ENCODE measurements at regions not wholly inside any gene's neighbourhood (a gene's known extent, or its start where the extent isn't known, plus 50 kb on each side); places are given as distances from the start of the nearest gene placed in this dataset.

- no peak for ATAC-seq (replicated peaks in 1 of 4)
- no peaks in the 10 kb centered on the region for H3K4me1 Mint-ChIP-seq
- peaks cover 7 to 16% of the 10 kb centered on the region in 2 donors for H3K27me3 Mint-ChIP-seq
Observed at GRCh38 chr1:170318736-170319135, 173.0 kb downstream of the NTMT2 start.

GRCh38 chr1:170321113-170321512 lies 175.4 kb downstream of the NTMT2 start:
- H3K4me3 Mint-ChIP-seq: no peak overlapping the region
- H3K9me3 Mint-ChIP-seq: peaks cover 0 to 5% (median 0%) of the 10 kb centered on the region in 3 donors
- ChIA-PET CTCF (interaction anchor here in 1 of 2 donors (0.8 kb wide), 1 partner anchor 992 kb away, joined by 3 read pairs; no protein-coding TSS in a partner anchor), POLR2A (interaction anchor here in 1 of 2 donors (0.7 kb wide), 1 partner anchor 725 kb away, joined by 3 read pairs; no protein-coding TSS in a partner anchor)
- DNase-seq (no peak), ATAC-seq (replicated peaks in 1 of 4) (no peak)
- H3K27me3 ChIP-seq (replicated peaks in 1 of 2; ENCODE audit: control insufficient read depth in 2 of 2, extremely low read depth in 1 of 2, insufficient read depth in 2 of 2, low read length in 1 of 2): peaks cover 0 to 2% of the 10 kb centered on the region in 2 experiments
- no peak overlapping the region for H3K4me3 ChIP-seq (ENCODE audit: control insufficient read depth in 1 of 2, extremely low read depth in 1 of 2, low read length in 1 of 2)
- peaks cover 4 to 10% of the 10 kb centered on the region in 2 donors for H3K27me3 Mint-ChIP-seq
- H3K9me3 ChIP-seq: no peaks in the 10 kb centered on the region
- no peaks in the 10 kb centered on the region for H3K4me1 ChIP-seq (ENCODE audit: control insufficient read depth in 1 of 2, extremely low read depth in 1 of 2, insufficient read depth in 2 of 2, low read length in 2 of 2)
- H3K36me3 ChIP-seq (ENCODE audit: control insufficient read depth in 2 of 2, extremely low read depth in 1 of 2, insufficient read depth in 1 of 2, low read length in 1 of 2): no peaks in the 10 kb centered on the region
- H3K4me1 Mint-ChIP-seq: no peaks in the 10 kb centered on the region
- WGBS (ENCODE audit: insufficient coverage): 100% methylated on average over 2 of the region's 6 CpGs
- no peak overlapping the region for H3K27ac Mint-ChIP-seq
- H3K27ac ChIP-seq (ENCODE audit: low read length): no peak overlapping the region
- no peaks in the 10 kb centered on the region for H3K36me3 Mint-ChIP-seq

More at GRCh38 chr1:170318736-170319135, 173.0 kb downstream of the NTMT2 start:
- Mint-ChIP-seq H3K27ac (no peak overlapping the region), H3K36me3 (no peaks in the 10 kb centered on the region), H3K9me3 (peaks cover 0 to 4% (median 0%) of the 10 kb centered on the region in 3 donors), H3K4me3 (no peak overlapping the region)
- Histone ChIP-seq H3K4me3 (ENCODE audit: control insufficient read depth in 1 of 2, extremely low read depth in 1 of 2, low read length in 1 of 2) (no peak overlapping the region), H3K36me3 (ENCODE audit: control insufficient read depth in 2 of 2, extremely low read depth in 1 of 2, insufficient read depth in 1 of 2, low read length in 1 of 2) (no peaks in the 10 kb centered on the region), H3K9me3 (no peaks in the 10 kb centered on the region), H3K27me3 (replicated peaks in 1 of 2; ENCODE audit: control insufficient read depth in 2 of 2, extremely low read depth in 1 of 2, insufficient read depth in 2 of 2, low read length in 1 of 2) (peaks cover 0 to 2% of the 10 kb centered on the region in 2 experiments), H3K27ac (ENCODE audit: low read length) (no peak overlapping the region), H3K4me1 (ENCODE audit: control insufficient read depth in 1 of 2, extremely low read depth in 1 of 2, insufficient read depth in 2 of 2, low read length in 2 of 2) (no peaks in the 10 kb centered on the region)
- ChIA-PET CTCF (no interaction called here), POLR2A (no interaction called here)
- DNase-seq: no peak

GRCh38 chr1:170326186-170326585 lies 180.4 kb downstream of the NTMT2 start:
- 100% methylated on average over 1 of the region's 1 CpG for WGBS (ENCODE audit: insufficient coverage)

DNA sequence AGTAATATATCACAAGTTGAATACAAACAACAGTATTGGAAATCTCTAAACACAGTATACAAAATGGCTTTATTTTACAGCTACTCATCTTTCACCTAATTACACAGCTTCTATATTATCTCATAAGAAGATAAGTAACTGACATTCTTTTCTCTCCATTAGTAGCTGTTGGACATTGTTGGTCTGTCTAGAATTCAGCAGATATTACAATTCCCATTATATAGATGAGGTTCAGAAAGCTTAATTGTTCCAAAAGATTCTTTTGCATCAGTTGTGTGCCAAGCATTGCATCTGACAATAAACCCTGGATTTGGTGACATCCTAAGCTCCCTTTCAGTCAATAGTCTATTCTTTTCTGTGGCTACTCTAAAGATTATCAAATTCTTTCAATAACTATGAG lies 187.0 kb downstream of the NTMT2 start:
- H3K36me3 Mint-ChIP-seq: no peaks in the 10 kb centered on the region
- H3K27ac Mint-ChIP-seq: no peak overlapping the region
- Histone ChIP-seq H3K4me1 (ENCODE audit: control insufficient read depth in 1 of 2, extremely low read depth in 1 of 2, insufficient read depth in 2 of 2, low read length in 2 of 2) (no peaks in the 10 kb centered on the region), H3K36me3 (ENCODE audit: control insufficient read depth in 2 of 2, extremely low read depth in 1 of 2, insufficient read depth in 1 of 2, low read length in 1 of 2) (no peaks in the 10 kb centered on the region), H3K9me3 (no peaks in the 10 kb centered on the region), H3K27me3 (replicated peaks in 1 of 2; ENCODE audit: control insufficient read depth in 2 of 2, extremely low read depth in 1 of 2, insufficient read depth in 2 of 2, low read length in 1 of 2) (no peaks in the 10 kb centered on the region), H3K4me3 (ENCODE audit: control insufficient read depth in 1 of 2, extremely low read depth in 1 of 2, low read length in 1 of 2) (no peak overlapping the region), H3K27ac (ENCODE audit: low read length) (no peak overlapping the region)
- no peak overlapping the region for H3K4me3 Mint-ChIP-seq
- peaks cover 0 to 5% (median 0%) of the 10 kb centered on the region in 3 donors for H3K9me3 Mint-ChIP-seq
- H3K4me1 Mint-ChIP-seq: no peaks in the 10 kb centered on the region
- no peak for DNase-seq
- POLR2A ChIA-PET: no interaction called here
- peaks cover 4 to 24% of the 10 kb centered on the region in 2 donors for H3K27me3 Mint-ChIP-seq
- ATAC-seq (replicated peaks in 1 of 4): no peak
- CTCF ChIA-PET: no interaction called here

More at GRCh38 chr1:170326186-170326585, 180.4 kb downstream of the NTMT2 start:
- H3K4me3 ChIP-seq (ENCODE audit: control insufficient read depth in 1 of 2, extremely low read depth in 1 of 2, low read length in 1 of 2): no peak overlapping the region
- Mint-ChIP-seq H3K27ac (no peak overlapping the region), H3K9me3 (peaks cover 0 to 5% (median 0%) of the 10 kb centered on the region in 3 donors), H3K36me3 (no peaks in the 10 kb centered on the region), H3K4me3 (no peak overlapping the region), H3K27me3 (peaks cover 4 to 18% of the 10 kb centered on the region in 2 donors), H3K4me1 (no peaks in the 10 kb centered on the region)
- POLR2A ChIA-PET: no interaction called here
- no peaks in the 10 kb centered on the region for H3K27me3 ChIP-seq (replicated peaks in 1 of 2; ENCODE audit: control insufficient read depth in 2 of 2, extremely low read depth in 1 of 2, insufficient read depth in 2 of 2, low read length in 1 of 2)
- CTCF ChIA-PET: no interaction called here
- H3K9me3 ChIP-seq: no peaks in the 10 kb centered on the region
- ATAC-seq (replicated peaks in 1 of 4): no peak
- H3K4me1 ChIP-seq (ENCODE audit: control insufficient read depth in 1 of 2, extremely low read depth in 1 of 2, insufficient read depth in 2 of 2, low read length in 2 of 2): no peaks in the 10 kb centered on the region
- no peak for DNase-seq
- no peak overlapping the region for H3K27ac ChIP-seq (ENCODE audit: low read length)
- H3K36me3 ChIP-seq (ENCODE audit: control insufficient read depth in 2 of 2, extremely low read depth in 1 of 2, insufficient read depth in 1 of 2, low read length in 1 of 2): no peaks in the 10 kb centered on the region

- Mint-ChIP-seq H3K36me3 (no peaks in the 10 kb centered on the region), H3K27me3 (peaks cover 3 to 24% of the 10 kb centered on the region in 2 donors), H3K4me1 (no peaks in the 10 kb centered on the region), H3K27ac (no peak overlapping the region), H3K4me3 (no peak overlapping the region), H3K9me3 (peaks cover 0 to 5% (median 0%) of the 10 kb centered on the region in 3 donors)
- CTCF ChIA-PET: no interaction called here
- no peaks in the 10 kb centered on the region for H3K4me1 ChIP-seq (ENCODE audit: control insufficient read depth in 1 of 2, extremely low read depth in 1 of 2, insufficient read depth in 2 of 2, low read length in 2 of 2)
- DNase-seq (no peak), ATAC-seq (replicated peaks in 1 of 4) (no peak)
- H3K27me3 ChIP-seq (replicated peaks in 1 of 2; ENCODE audit: control insufficient read depth in 2 of 2, extremely low read depth in 1 of 2, insufficient read depth in 2 of 2, low read length in 1 of 2): no peaks in the 10 kb centered on the region
- H3K27ac ChIP-seq (ENCODE audit: low read length): no peak overlapping the region
- no peak overlapping the region for H3K4me3 ChIP-seq (ENCODE audit: control insufficient read depth in 1 of 2, extremely low read depth in 1 of 2, low read length in 1 of 2)
- H3K9me3 ChIP-seq: no peaks in the 10 kb centered on the region
- H3K36me3 ChIP-seq (ENCODE audit: control insufficient read depth in 2 of 2, extremely low read depth in 1 of 2, insufficient read depth in 1 of 2, low read length in 1 of 2): no peaks in the 10 kb centered on the region
- POLR2A ChIA-PET: no interaction called here
- 57% methylated on average over 1 of the region's 6 CpGs for WGBS (ENCODE audit: insufficient coverage)
Observed at GRCh38 chr1:170337413-170337994, 191.7 kb downstream of the NTMT2 start.

DNA sequence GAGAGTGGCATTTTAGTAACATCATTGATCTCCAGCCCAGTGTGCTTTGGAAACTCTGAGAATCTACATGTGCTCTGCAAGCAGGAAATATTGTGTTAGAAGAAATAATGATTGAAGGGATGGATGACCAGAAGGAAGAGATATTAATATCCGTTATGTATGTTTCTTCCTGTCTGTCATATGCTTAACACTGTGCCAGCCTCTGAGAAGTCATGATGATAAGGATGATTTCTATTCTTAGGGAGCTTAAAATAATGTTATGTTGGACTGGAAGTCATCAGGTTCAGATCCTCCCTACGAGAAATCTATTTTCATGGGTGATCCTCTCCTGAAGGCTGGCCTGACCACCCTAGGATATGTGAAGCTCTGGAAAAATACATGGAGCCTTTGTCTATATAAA lies 192.4 kb upstream of the GORAB start:
- Histone ChIP-seq H3K27me3 (replicated peaks in 1 of 2; ENCODE audit: control insufficient read depth in 2 of 2, extremely low read depth in 1 of 2, insufficient read depth in 2 of 2, low read length in 1 of 2) (no peaks in the 10 kb centered on the region), H3K27ac (ENCODE audit: low read length) (no peak overlapping the region), H3K36me3 (ENCODE audit: control insufficient read depth in 2 of 2, extremely low read depth in 1 of 2, insufficient read depth in 1 of 2, low read length in 1 of 2) (no peaks in the 10 kb centered on the region), H3K9me3 (no peaks in the 10 kb centered on the region), H3K4me1 (ENCODE audit: control insufficient read depth in 1 of 2, extremely low read depth in 1 of 2, insufficient read depth in 2 of 2, low read length in 2 of 2) (no peaks in the 10 kb centered on the region), H3K4me3 (ENCODE audit: control insufficient read depth in 1 of 2, extremely low read depth in 1 of 2, low read length in 1 of 2) (no peak overlapping the region)
- Mint-ChIP-seq H3K27me3 (peaks cover 6 to 21% of the 10 kb centered on the region in 2 donors), H3K4me1 (no peaks in the 10 kb centered on the region), H3K36me3 (no peaks in the 10 kb centered on the region), H3K4me3 (no peak overlapping the region), H3K9me3 (no peaks in the 10 kb centered on the region), H3K27ac (no peak overlapping the region)
- ATAC-seq (replicated peaks in 1 of 4) (no peak), DNase-seq (no peak)
- 80% methylated on average over 1 of the region's 2 CpGs for WGBS (ENCODE audit: insufficient coverage)
- CTCF ChIA-PET: no interaction called here
- POLR2A ChIA-PET: no interaction called here

DNA sequence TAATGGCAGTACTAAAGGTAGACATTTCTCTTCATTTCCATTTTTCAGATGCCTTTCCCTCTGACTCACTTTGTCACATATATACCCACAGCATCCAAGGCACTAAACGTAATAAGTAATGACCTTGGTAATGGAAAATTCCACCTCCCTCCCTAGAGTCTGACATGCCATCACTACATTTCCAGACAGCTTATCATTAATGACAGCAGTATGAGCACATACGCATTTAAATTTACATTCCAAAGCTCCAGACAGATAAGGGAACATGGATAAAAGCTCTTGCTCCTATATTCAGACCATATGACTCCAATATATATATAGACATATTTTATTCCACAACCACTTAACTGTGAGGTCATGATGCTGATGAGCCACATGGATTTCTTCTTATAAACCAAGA lies 191.7 kb upstream of the GORAB start:
- no CpG with 5 or more reads among the region's 2 CpGs for WGBS (ENCODE audit: insufficient coverage)
- no peak for ATAC-seq (replicated peaks in 1 of 4)
- no peaks in the 10 kb centered on the region for H3K9me3 Mint-ChIP-seq

More for the DNA sequence above, 191.7 kb upstream of the GORAB start:
- Mint-ChIP-seq H3K4me3 (no peak overlapping the region), H3K4me1 (no peaks in the 10 kb centered on the region), H3K36me3 (no peaks in the 10 kb centered on the region), H3K27ac (no peak overlapping the region), H3K27me3 (peaks cover 11 to 21% of the 10 kb centered on the region in 2 donors)
- no peak overlapping the region for H3K27ac ChIP-seq (ENCODE audit: low read length)
- H3K9me3 ChIP-seq: no peaks in the 10 kb centered on the region
- no peaks in the 10 kb centered on the region for H3K27me3 ChIP-seq (replicated peaks in 1 of 2; ENCODE audit: control insufficient read depth in 2 of 2, extremely low read depth in 1 of 2, insufficient read depth in 2 of 2, low read length in 1 of 2)
- POLR2A ChIA-PET: no interaction called here
- H3K4me1 ChIP-seq (ENCODE audit: control insufficient read depth in 1 of 2, extremely low read depth in 1 of 2, insufficient read depth in 2 of 2, low read length in 2 of 2): no peaks in the 10 kb centered on the region
- no peaks in the 10 kb centered on the region for H3K36me3 ChIP-seq (ENCODE audit: control insufficient read depth in 2 of 2, extremely low read depth in 1 of 2, insufficient read depth in 1 of 2, low read length in 1 of 2)
- CTCF ChIA-PET: no interaction called here
- no peak overlapping the region for H3K4me3 ChIP-seq (ENCODE audit: control insufficient read depth in 1 of 2, extremely low read depth in 1 of 2, low read length in 1 of 2)
- no peak for DNase-seq

Data from T-cell (primary cell).